ENCODE measurements at regions not wholly inside any gene's neighbourhood (a gene's known extent, or its start where the extent isn't known, plus 50 kb on each side); places are given as distances from the start of the nearest gene placed in this dataset.
A peak's percentile ranks its signal among the peaks of the same experiment; 100 is the strongest.

DNA sequence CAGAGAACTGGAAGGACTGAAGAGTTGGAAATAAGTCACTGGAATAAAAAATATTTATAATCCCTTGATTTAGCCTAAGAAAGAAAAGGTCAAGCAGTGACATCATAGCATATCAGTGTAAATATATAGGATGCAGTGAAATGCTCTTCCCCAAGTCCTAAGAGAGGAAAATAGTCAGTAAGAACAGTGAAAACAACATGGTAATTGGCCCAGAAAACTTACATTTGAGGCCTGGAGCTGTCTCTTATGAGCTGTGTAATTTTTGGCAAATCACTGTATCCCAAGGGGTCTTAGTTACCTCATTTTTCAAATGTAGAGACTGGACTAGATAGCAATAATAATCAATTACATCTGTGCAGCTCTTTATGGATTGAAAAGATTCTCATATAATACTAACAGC lies 255.7 kb upstream of the AR start:
- no peaks in the 10 kb centered on the region for H3K27me3 ChIP-seq
- no peak for ATAC-seq
- H3K36me3 ChIP-seq: no peaks in the 10 kb centered on the region
- no peak for TF ChIP-seq POLR2AphosphoS5 (IDR thresholded peaks at IDR 0.05)
- TF ChIP-seq, protein P1, sequence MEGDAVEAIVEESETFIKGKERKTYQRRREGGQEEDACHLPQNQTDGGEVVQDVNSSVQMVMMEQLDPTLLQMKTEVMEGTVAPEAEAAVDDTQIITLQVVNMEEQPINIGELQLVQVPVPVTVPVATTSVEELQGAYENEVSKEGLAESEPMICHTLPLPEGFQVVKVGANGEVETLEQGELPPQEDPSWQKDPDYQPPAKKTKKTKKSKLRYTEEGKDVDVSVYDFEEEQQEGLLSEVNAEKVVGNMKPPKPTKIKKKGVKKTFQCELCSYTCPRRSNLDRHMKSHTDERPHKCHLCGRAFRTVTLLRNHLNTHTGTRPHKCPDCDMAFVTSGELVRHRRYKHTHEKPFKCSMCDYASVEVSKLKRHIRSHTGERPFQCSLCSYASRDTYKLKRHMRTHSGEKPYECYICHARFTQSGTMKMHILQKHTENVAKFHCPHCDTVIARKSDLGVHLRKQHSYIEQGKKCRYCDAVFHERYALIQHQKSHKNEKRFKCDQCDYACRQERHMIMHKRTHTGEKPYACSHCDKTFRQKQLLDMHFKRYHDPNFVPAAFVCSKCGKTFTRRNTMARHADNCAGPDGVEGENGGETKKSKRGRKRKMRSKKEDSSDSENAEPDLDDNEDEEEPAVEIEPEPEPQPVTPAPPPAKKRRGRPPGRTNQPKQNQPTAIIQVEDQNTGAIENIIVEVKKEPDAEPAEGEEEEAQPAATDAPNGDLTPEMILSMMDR (IDR thresholded peaks at IDR 0.05): no peak
- no peak for TF ChIP-seq POLR2A (IDR thresholded peaks at IDR 0.05)
- no peak for TF ChIP-seq EP300 (IDR thresholded peaks at IDR 0.05)
- no peak overlapping the region for H3K27ac ChIP-seq
- no peaks in the 10 kb centered on the region for H3K9me3 ChIP-seq
- H3K4me3 ChIP-seq: no peak overlapping the region
- no peaks in the 10 kb centered on the region for H3K4me1 ChIP-seq

DNA sequence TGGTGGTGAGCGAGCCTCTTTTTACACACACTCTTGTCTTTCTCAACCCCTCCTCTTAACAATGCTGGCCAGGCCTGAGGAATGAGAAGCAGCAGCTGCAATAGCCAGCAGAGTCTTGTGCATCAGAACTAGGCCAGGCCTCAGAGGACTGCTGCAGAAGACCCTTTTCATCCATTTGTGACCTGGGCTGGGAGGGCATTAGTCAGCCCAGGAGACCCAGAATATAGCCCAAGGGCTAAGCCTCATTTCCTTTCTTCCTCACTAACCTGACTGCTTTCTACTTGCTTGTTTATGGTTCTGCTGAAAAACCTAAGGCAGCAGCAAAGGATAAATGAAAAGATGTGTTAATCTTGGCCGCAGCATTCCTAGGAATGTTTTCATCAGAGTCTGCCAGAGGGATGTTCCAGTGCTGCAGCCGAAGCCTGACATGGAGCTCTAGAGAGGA lies 254.7 kb upstream of the AR start:
- ATAC-seq: peak; percentile 41
- no peaks in the 10 kb centered on the region for H3K9me3 ChIP-seq
- no peaks in the 10 kb centered on the region for H3K36me3 ChIP-seq
- H3K27me3 ChIP-seq: no peaks in the 10 kb centered on the region
- H3K4me3 ChIP-seq: no peak overlapping the region
- no peak for TF ChIP-seq EP300 (IDR thresholded peaks at IDR 0.05)
- peak overlapping the region in 2 of 4 donors; percentile 24 to 27 for H3K27ac ChIP-seq
- no peaks in the 10 kb centered on the region for H3K4me1 ChIP-seq
- WGBS, 2 donors (ENCODE audit: low coverage in 1 of 2): no CpG with 5 or more reads among the region's 3 CpGs

DNA sequence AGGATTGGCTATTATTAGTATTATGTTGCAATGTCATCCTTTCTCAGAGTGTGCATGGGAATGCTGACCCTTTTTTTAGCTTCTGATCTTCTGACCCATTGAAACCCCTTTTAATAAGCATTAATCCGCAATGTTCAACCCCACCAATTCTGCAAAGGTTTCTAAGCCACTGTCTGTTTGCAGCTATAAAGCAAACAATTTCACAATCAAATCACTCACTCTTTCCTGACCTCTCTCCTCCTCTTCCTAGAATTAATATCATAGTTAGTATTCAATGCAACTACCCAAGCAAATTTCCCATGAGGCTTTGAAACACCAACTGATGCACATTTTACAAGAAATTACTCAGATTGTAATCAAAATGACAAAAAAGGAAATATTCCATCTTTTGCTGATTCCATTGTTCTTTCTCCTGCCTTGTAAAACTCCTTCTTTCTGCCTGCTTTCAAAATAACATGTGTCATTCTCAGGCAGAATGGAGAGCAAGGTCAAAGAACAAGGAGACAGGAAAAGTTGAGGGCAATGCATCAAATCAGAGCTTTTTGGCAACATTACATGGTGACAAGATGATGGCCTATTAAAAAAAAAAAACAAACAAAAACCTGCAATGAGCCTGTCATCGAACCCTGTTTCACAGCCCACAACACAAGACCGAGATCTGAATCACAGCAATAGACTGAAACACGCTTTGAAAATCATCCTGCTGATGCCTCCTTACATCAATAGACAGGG lies 253.2 kb upstream of the AR start:
- H3K9me3 ChIP-seq: no peaks in the 10 kb centered on the region
- no peak for ATAC-seq
- 34 to 39% methylated on average over 4 of the region's 4 CpGs for WGBS, 2 donors (ENCODE audit: low coverage in 1 of 2)

DNA sequence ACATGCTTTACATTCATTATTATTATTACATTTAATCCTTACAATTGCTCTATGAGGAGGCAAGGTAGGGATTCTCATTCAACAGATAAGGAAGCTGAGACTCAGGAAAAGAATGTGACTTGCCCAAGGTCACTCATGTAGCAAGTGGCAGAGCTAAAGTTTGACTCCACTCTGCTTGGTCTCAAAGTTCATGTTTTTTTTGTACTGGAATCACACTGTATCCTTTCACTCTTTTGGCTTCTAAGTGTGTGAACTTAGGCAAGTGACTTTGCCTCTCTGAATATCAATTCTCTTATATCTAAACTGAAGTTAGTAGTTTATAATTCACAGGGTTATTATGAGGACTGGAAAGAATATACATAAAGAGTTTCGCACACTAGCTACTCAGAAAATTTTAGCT lies 247.9 kb upstream of the AR start:
- ATAC-seq: no peak
- no peaks in the 10 kb centered on the region for H3K27me3 ChIP-seq
- no peaks in the 10 kb centered on the region for H3K36me3 ChIP-seq
- no peak overlapping the region for H3K4me3 ChIP-seq
- no peaks in the 10 kb centered on the region for H3K9me3 ChIP-seq
- H3K4me1 ChIP-seq: no peaks in the 10 kb centered on the region
- TF ChIP-seq, protein P1 (IDR thresholded peaks at IDR 0.05): no peak
- TF ChIP-seq POLR2A (IDR thresholded peaks at IDR 0.05) (no peak), EP300 (IDR thresholded peaks at IDR 0.05) (no peak), POLR2AphosphoS5 (IDR thresholded peaks at IDR 0.05) (no peak)
- WGBS, 2 donors (ENCODE audit: low coverage in 1 of 2): 71 to 78% methylated on average over 1 of the region's 1 CpG
- no peak overlapping the region for H3K27ac ChIP-seq

More for the DNA sequence above, 253.2 kb upstream of the AR start:
- TF ChIP-seq EP300 (IDR thresholded peaks at IDR 0.05) (no peak), POLR2A (IDR thresholded peaks at IDR 0.05) (no peak), POLR2AphosphoS5 (IDR thresholded peaks at IDR 0.05) (no peak)
- TF ChIP-seq, protein P1 (IDR thresholded peaks at IDR 0.05): no peak
- no peak overlapping the region for H3K27ac ChIP-seq
- no peak overlapping the region for H3K4me3 ChIP-seq
- no peaks in the 10 kb centered on the region for H3K36me3 ChIP-seq
- H3K27me3 ChIP-seq: no peaks in the 10 kb centered on the region
- no peaks in the 10 kb centered on the region for H3K4me1 ChIP-seq

DNA sequence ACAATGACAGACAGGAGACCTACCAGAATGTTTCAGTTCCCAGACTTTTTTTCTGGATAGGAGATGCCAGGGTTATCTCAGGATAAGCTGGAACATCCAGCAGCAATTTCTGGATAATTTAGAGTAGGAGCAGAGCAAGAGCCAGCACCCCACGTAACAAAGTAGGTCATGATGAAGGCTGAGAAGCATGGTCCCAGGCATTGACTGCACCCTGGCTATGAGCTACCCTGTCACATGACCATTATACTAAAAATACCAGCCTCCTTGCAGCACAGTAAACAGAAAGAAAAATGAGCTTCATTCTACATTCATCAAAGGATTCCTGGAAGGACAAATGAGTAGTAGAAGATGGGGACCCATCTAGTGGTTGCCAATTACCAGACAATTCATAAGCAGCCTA lies 247.4 kb upstream of the AR start:
- Histone ChIP-seq H3K4me1 (no peaks in the 10 kb centered on the region), H3K4me3 (no peak overlapping the region), H3K9me3 (no peaks in the 10 kb centered on the region), H3K27ac (no peak overlapping the region), H3K27me3 (no peaks in the 10 kb centered on the region), H3K36me3 (no peaks in the 10 kb centered on the region)
- ATAC-seq: no peak
- TF ChIP-seq, protein P1 (IDR thresholded peaks at IDR 0.05): no peak
- TF ChIP-seq EP300 (IDR thresholded peaks at IDR 0.05) (no peak), POLR2AphosphoS5 (IDR thresholded peaks at IDR 0.05) (no peak), POLR2A (IDR thresholded peaks at IDR 0.05) (no peak)
- 33% methylated on average over 1 of the region's 1 CpG; no CpG with 5 or more reads in 1 of the 2 donors for WGBS, 2 donors (ENCODE audit: low coverage in 1 of 2)

Data from gastroesophageal sphincter (tissue), 4 donors.